MM.1S (cell line): ENCODE measurements at regions not wholly inside any gene's neighbourhood (a gene's known extent, or its start where the extent isn't known, plus 50 kb on each side); places are given as distances from the start of the nearest gene placed in this dataset.

ENCODE experiments used
- DNase-seq: peaks from one replicate; pipeline ENCODE4 v3.0.0-alpha.2; 2015
- H2AFZ ChIP-seq: fragments of 300-600 bp; sonication (generic); 2 replicates; pipeline ENCODE4 v1.6.0; 2016; ENCODE audit warnings: antibody characterized with exemption, low read length
- H3F3A ChIP-seq: fragments of 300-600 bp; sonication (generic); 2 replicates; pipeline ENCODE4 v1.6.1; 2016; ENCODE audit warnings: mild to moderate bottlenecking, antibody characterized with exemption, low read length, moderate library complexity, mixed read lengths; ENCODE audit not compliant: insufficient read depth
- H3K27ac ChIP-seq: fragments of 300-600 bp; sonication (generic); 2 replicates; pipeline ENCODE4 v1.5.1; 2016; ENCODE audit warnings: mild to moderate bottlenecking, low read length
- H3K27me3 ChIP-seq: fragments of 300-600 bp; sonication (generic); replicated peaks from 2 replicates; pipeline ENCODE4 v1.6.0; 2016; ENCODE audit warnings: low read length; ENCODE audit not compliant: insufficient read depth
- H3K36me3 ChIP-seq: fragments of 300-600 bp; sonication (generic); replicated peaks from 2 replicates; pipeline ENCODE4 v1.6.1; 2016; ENCODE audit warnings: mild to moderate bottlenecking, low read length, mixed read lengths; ENCODE audit not compliant: insufficient read depth
- H3K4me1 ChIP-seq: fragments of 300-600 bp; sonication (generic); 2 replicates; pipeline ENCODE4 v1.6.1; 2016; ENCODE audit warnings: low read length, mixed read lengths
- H3K4me2 ChIP-seq: fragments of 300-600 bp; sonication (generic); 2 replicates; pipeline ENCODE4 v1.6.0; 2016; ENCODE audit warnings: low read depth, low read length
- H3K4me3 ChIP-seq: fragments of 300-600 bp; sonication (generic); 2 replicates; pipeline ENCODE4 v1.5.1; 2016; ENCODE audit warnings: low read length, mixed read lengths
- H3K79me2 ChIP-seq: fragments of 300-600 bp; sonication (generic); 2 replicates; pipeline ENCODE4 v1.6.1; 2016; ENCODE audit warnings: mixed run types, low read length, mixed read lengths
- H3K9ac ChIP-seq: fragments of 300-600 bp; sonication (generic); 2 replicates; pipeline ENCODE4 v1.6.1; 2016; ENCODE audit warnings: low read length, mixed read lengths
- H3K9me2 ChIP-seq: fragments of 300-600 bp; sonication (generic); replicated peaks from 2 replicates; pipeline ENCODE4 v1.6.1; 2016; ENCODE audit warnings: mild to moderate bottlenecking, low read length, mixed read lengths; ENCODE audit not compliant: insufficient read depth
- H3K9me3 ChIP-seq: fragments of 300-600 bp; sonication (generic); replicated peaks from 2 replicates; pipeline ENCODE4 v1.6.1; 2016; ENCODE audit warnings: mild to moderate bottlenecking, low read length, mixed read lengths; ENCODE audit not compliant: insufficient read depth
- H4K20me1 ChIP-seq: fragments of 300-600 bp; sonication (generic); 2 replicates; pipeline ENCODE4 v1.6.1; 2016; ENCODE audit warnings: mild to moderate bottlenecking, low read length, moderate library complexity, mixed read lengths; ENCODE audit not compliant: insufficient read depth
- EZH2 ChIP-seq: fragments of 300-600 bp; sonication (generic); optimal IDR thresholded peaks from 2 replicates; pipeline ENCODE3; 2017; ENCODE audit warnings: low read depth, mild to moderate bottlenecking, antibody characterized with exemption, low read length, mixed read lengths
- EZH2phosphoT487 ChIP-seq: fragments of 300-600 bp; sonication (generic); IDR thresholded peaks from 2 replicates; pipeline ENCODE4 v1.6.1; 2018; ENCODE audit warnings: antibody characterized with exemption, low read length
- TF ChIP-seq, protein P1 (sequence below): fragments of 300-600 bp; sonication (generic); IDR thresholded peaks from 2 replicates; pipeline ENCODE4 v1.5.1; 2016; ENCODE audit warnings: antibody characterized with exemption, low read length, mixed read lengths

DNA sequence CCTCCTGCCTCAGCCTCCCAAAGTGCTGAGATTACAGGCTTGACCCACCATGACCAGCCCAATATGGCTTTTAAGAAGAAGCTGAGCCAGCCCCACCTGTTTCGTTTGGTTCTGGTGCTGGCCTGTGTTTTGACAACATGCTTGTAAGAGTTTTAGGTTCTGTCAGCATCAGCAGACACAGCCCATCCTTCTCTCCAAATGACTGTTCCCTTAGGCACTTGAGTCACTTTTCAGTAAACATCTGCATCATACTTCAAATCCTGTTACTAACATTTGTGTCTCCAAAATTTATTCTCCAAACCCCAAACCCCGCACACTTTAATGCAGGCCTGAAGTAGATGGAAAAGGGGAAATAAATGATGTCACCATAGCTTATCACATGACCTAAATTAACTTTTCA is 1118.5 kb downstream of the TSN start:
- no peaks in the 10 kb centered on the region for H3K4me1 ChIP-seq
- H3F3A ChIP-seq, result no peaks in the 10 kb centered on the region
- H4K20me1 ChIP-seq, result no peaks in the 10 kb centered on the region
- no peak overlapping the region for H3K4me2 ChIP-seq
- TF ChIP-seq EZH2phosphoT487, result no peak
- TF ChIP-seq, protein P1, sequence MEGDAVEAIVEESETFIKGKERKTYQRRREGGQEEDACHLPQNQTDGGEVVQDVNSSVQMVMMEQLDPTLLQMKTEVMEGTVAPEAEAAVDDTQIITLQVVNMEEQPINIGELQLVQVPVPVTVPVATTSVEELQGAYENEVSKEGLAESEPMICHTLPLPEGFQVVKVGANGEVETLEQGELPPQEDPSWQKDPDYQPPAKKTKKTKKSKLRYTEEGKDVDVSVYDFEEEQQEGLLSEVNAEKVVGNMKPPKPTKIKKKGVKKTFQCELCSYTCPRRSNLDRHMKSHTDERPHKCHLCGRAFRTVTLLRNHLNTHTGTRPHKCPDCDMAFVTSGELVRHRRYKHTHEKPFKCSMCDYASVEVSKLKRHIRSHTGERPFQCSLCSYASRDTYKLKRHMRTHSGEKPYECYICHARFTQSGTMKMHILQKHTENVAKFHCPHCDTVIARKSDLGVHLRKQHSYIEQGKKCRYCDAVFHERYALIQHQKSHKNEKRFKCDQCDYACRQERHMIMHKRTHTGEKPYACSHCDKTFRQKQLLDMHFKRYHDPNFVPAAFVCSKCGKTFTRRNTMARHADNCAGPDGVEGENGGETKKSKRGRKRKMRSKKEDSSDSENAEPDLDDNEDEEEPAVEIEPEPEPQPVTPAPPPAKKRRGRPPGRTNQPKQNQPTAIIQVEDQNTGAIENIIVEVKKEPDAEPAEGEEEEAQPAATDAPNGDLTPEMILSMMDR, result no peak
- H3K79me2 ChIP-seq, result no peaks in the 10 kb centered on the region
- no peaks in the 10 kb centered on the region for H3K9me3 ChIP-seq
- no peak overlapping the region for H3K4me3 ChIP-seq
- H2AFZ ChIP-seq, result no peak overlapping the region
- H3K9ac ChIP-seq, result no peak overlapping the region
- no peak for DNase-seq
- no peaks in the 10 kb centered on the region for H3K9me2 ChIP-seq
- no peaks in the 10 kb centered on the region for H3K36me3 ChIP-seq
- H3K27ac ChIP-seq, result no peak overlapping the region
- H3K27me3 ChIP-seq, result no peaks in the 10 kb centered on the region

DNA sequence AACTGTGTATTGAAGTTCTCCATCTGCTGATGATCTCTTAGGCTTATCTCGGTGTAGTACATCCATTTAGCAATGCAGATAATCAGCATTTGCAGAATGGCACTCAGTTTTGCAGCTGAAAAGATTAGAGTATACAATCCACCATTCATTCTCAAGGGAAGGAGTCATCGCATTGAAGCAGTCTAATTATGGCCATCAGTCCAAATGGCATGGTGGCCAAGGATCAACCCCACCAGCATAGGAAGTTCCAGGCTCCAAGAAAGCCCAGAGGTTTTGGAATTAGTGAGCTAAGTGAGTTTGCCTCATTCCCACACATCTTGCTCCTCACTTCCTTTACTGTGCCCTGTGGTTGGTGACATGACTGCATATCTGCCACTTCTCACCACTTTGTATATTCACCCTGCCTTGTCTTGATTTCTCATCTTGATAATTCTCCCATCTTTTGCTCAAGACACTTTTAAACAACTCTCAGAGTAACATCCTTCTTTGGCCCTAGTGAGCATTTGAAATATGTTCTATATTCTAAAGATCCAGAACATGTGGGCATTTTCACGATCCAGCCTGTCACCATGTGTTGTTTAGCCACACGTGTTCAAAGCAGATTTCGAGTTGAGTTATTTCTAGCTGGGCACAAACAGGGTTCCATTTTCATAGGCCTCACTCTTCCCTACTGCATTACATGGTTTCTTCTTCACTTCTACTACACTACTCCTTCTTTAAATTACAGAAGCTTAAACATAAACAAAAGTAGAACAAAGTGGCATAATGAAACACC is 1119.8 kb downstream of the TSN start:
- H3K9me2 ChIP-seq, result no peaks in the 10 kb centered on the region
- DNase-seq, result no peak
- H3K27ac ChIP-seq, result no peak overlapping the region
- H3F3A ChIP-seq, result no peaks in the 10 kb centered on the region
- H3K36me3 ChIP-seq, result no peaks in the 10 kb centered on the region
- H4K20me1 ChIP-seq, result no peaks in the 10 kb centered on the region
- H3K9me3 ChIP-seq, result no peaks in the 10 kb centered on the region
- H3K27me3 ChIP-seq, result no peaks in the 10 kb centered on the region
- H2AFZ ChIP-seq, result no peak overlapping the region
- no peak overlapping the region for H3K4me2 ChIP-seq
- no peak overlapping the region for H3K4me3 ChIP-seq
- no peaks in the 10 kb centered on the region for H3K79me2 ChIP-seq
- no peaks in the 10 kb centered on the region for H3K4me1 ChIP-seq
- no peak for TF ChIP-seq EZH2
- TF ChIP-seq, protein P1, result no peak
- H3K9ac ChIP-seq, result no peak overlapping the region

DNA sequence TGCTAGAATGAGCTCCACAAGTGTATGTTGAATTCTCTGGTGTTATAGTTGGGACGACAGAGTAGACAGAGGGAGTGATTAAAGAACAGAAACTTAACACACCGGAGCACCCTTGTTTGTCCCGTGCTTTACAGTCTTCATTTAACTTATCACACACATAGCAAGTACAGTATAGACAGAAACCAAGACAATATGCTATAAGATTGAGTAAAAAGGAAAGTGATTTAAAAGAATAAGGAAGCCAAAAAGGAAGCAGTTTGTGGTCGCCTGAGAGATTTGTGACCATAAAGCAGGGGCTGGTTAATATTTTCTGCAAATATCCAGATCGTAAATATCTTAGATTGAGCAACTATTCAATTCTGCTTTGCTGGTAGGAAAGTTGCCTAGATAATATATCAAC is 1128.4 kb downstream of the TSN start:
- Histone ChIP-seq H3K9me3 (no peaks in the 10 kb centered on the region), H3K27ac (no peak overlapping the region), H3K9ac (no peak overlapping the region), H3K4me3 (no peak overlapping the region), H4K20me1 (no peaks in the 10 kb centered on the region), H3K4me2 (no peak overlapping the region), H3F3A (no peaks in the 10 kb centered on the region), H3K36me3 (no peaks in the 10 kb centered on the region), H3K4me1 (no peaks in the 10 kb centered on the region), H3K9me2 (no peaks in the 10 kb centered on the region), H3K79me2 (no peaks in the 10 kb centered on the region), H3K27me3 (no peaks in the 10 kb centered on the region), H2AFZ (no peak overlapping the region)
- DNase-seq, result no peak
- TF ChIP-seq EZH2, result no peak
- no peak for TF ChIP-seq EZH2phosphoT487
- TF ChIP-seq, protein P1, result no peak
